Dermis microvascular lymphatic vessel endothelial cell (primary cell): ENCODE measurements at regions not wholly inside any gene's neighbourhood (a gene's known extent, or its start where the extent isn't known, plus 50 kb on each side); places are given as distances from the start of the nearest gene placed in this dataset.

Experiments
- DNase-seq, 2 donors: peaks; one replicate each; pipeline versions ENCODE4 v3.0.0 to v3.0.0-alpha.2; 2010; ENCODE audit warnings: low read depth in 2 of 2

- DNase-seq, result no peak
Measured at GRCh38 chr4:136112116-136112515, 1420.2 kb downstream of the PCDH18 start.

DNA sequence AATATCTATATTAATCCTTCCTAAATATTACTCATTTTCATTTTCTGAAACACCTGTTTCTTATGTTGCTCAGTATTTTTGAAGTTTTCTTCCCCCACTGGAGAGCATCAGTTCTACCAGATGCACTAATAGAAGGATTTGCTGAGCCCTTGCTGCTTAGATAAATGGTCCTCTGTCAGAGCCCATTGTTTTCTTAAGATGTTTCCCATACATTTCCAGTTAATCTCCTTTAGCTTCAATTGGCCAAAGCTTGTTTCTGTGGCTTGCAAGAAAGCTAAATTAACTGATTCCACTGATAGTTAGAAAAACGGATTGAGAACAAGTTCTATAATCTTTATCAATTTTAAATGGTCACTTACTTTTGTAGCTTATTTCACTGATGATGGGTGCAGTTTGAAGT, 1425.5 kb downstream of the PCDH18 start:
- DNase-seq, result no peak

GRCh38 chr4:136103616-136104015, 1428.7 kb downstream of the PCDH18 start:
- DNase-seq, result no peak

GRCh38 chr4:136097676-136098075, 1434.6 kb downstream of the PCDH18 start:
- no peak for DNase-seq

DNA sequence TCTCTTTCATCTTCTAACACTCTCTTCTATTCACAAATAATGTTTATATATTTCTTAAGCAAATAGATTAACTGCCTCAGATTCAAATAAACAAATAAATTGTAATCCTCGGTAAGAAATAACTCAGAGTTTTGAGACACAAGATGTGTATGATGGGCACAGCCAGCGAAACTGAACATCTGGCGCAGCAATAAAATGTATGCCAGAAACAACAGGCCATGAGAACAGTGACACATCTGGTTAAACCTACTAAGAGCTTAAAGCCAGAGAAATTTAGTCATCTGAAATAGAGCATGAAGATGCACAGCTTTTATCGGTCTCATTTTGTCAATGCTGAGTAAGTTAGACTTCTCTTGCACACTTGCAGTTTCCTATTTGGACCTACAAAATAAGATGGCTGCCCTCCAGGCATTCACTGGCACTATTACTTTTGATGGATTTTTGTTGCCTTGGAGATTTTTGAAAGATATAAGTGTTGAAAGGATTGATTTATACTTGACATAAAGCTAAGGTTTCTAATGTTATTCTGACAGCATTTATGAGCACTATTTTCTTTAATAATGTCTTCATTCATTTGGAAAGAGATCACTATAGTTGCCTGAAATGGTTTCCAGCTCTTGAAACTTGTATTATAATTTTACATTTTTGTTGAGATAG, 1444.0 kb downstream of the PCDH18 start:
- no peak for DNase-seq

GRCh38 chr4:136078976-136079375, 1453.3 kb downstream of the PCDH18 start:
- no peak for DNase-seq

DNA sequence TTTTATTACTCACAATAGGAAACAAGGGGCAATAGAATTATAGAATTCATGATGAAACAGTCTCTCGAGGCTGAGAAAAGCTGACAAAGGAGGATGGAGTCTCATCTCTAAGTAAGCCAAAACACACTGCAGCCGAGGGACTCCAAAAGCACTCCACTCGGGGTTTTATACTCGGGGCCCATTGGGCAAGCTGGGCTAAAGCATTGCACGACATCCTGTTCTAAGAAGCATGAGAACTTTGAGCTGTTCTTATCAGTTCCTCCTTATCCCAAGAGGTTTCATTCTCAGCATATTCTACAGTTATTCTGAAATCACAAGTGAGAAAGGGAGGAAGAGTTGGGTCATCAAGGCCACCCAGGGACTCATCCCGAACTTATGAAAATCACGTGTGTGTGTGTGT, 1475.5 kb downstream of the PCDH18 start:
- no peak for DNase-seq

- no peak for DNase-seq
Measured at GRCh38 chr4:136055360-136055759, 1476.9 kb downstream of the PCDH18 start.

DNA sequence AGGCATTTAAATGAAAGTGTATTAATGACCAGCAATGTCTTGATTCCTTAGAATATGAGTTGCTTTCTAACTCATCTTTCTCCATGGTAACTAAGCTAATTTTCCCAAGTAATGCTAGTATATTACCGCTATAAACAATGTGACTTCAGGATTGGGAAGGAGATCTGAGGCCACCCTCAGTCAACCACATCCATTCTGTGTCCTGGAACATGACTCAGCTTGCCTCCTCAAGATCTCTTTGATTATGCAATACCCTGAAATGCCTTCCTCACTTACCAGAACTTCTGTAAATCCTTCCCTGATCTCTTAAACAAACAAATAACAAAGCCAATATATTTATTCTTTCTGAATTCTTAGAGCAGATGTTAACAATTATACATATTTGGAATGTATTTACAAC, 1495.5 kb downstream of the PCDH18 start:
- DNase-seq, result no peak

DNA sequence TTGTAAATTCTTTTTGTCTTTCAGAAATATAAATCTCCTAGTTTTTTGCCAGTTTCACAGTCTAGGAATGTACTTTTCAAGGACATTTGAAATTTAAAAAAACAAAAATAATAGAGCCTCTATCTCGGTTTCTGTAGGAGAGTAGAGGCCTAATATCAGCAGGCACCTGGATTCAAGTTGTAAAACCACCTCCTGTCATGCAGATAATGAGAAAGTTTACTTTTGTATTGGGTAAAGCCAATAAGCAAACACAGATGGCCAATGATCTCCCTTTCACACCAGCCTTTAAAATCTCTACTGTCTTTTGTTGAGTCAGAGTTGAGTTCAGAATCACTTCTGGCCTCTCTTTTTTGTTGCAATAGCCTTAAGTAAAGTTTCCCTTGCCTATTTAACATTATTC, 1499.9 kb downstream of the PCDH18 start:
- no peak for DNase-seq

- no peak for DNase-seq
Measured at GRCh38 chr4:136025540-136025939, 1506.8 kb downstream of the PCDH18 start.

GRCh38 chr4:136017556-136017955, 1514.7 kb downstream of the PCDH18 start:
- DNase-seq, result no peak

- DNase-seq, result no peak
Measured at GRCh38 chr4:136012220-136012619, 1520.1 kb downstream of the PCDH18 start.

GRCh38 chr4:136009258-136009832, 1522.9 kb downstream of the PCDH18 start:
- DNase-seq, result no peak

GRCh38 chr4:136007991-136008390, 1524.3 kb downstream of the PCDH18 start:
- DNase-seq, result no peak

DNA sequence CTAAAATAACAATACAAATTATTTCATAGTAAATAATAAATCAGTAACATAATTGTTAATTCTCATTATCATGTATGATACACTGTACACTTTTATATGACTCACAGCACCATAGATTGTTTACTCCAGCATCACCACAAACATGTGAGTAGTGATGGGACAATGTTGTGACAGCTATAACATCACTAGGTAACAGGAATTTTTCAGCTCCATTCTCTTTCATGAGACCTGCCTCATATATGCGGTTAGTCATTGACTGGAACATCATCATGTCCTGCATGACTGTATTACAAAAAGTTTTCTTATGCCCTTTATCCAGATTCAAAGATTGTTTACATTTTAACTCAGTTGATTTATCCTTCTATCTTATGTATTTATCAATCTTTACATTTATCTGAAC, 1530.0 kb downstream of the PCDH18 start:
- DNase-seq, result no peak

DNA sequence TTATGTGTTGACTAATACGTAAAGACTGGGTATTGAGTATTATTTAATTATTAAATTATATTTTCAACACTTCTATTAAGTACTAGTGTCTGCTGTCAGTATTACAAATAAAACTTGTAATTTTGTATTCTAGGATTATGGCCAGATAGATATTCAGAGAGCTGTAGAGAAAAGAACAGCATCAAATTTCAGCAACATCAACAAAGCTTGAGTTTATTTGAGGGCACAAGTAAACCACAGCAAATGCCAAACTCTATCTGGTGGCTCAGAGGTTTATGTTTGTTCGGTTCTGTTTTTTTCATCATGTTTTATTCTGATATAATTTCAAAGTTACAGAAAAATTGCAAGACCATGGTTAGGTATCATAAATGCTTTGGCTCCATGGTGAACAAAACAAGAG, 1530.5 kb downstream of the PCDH18 start:
- no peak for DNase-seq

DNA sequence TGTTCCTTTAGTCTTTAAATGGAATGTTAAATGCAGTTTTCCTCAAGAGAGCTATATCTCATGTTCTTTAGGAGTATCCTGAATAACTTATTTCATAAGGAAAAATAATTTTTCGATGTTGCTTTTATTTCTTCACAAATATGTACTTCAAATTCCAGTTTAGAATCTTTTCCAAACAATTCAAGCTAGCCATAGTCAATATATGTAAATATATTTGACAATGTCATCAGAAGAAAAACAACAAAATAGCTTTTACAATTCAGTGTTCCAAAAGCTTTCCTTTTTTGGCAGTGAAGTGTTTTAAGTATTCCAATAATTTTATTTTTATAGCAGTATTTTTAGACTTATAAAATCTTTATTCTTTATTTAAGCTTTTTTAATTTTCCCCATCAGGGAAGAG, 1532.0 kb downstream of the PCDH18 start:
- DNase-seq, result no peak

DNA sequence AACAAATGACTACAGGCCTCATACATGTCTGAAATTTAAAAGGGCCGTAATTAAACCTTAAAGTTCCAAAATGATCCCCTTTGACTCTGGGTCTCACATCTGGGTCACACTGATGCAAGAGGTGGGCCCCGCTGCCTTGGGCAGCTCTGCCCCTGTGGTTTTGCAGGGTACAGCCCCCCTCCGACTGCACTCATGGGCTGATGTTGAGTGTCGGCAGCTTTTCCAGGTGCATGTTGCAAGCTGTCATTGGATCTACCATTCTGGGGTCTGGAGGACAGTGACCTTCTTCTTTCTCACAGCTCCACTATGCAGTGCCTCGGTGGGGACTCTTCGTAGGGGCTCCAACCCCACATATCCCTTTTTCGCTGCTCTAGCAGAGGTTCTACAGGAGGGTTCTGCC, 1537.9 kb downstream of the PCDH18 start:
- DNase-seq, result no peak

- no peak for DNase-seq
Measured at GRCh38 chr4:135976860-135977259, 1555.4 kb downstream of the PCDH18 start.

DNA sequence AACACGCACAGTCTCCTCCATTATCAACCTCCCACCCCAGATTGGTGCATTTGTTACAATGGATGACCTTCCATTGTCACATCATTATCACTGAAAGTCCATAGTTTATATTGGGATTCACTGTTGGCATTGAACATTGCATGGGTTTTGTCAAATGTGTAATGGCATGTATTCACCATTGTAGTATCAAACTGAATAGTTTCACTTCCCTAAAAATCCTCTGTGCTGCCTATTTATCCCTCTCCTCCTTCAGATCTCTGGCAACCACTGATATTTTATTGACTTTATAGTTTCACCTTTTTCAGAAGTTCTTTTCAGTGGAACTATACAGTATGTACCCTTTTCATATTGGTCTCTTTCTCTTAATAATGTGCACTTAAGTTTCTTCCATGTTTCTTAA, 1565.4 kb downstream of the PCDH18 start:
- DNase-seq, result no peak

DNA sequence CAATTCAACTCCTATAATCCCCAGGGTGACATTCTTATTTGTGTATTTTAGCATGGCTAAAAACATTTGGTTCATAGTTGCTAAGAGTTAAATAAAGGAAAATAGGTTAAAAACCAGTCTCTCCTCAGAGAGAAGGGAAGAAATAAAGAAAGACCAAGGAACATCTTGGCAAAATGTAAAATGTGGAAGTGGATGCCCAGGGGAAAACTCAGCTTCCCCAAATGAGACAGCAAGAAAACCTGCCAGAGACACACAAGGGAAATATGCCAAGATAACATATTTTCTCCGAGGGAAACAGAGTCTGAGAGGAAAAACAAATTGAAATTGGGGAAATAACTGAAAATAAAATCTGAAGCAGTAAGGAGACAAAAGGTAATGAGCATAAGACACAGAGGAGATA, 1569.3 kb downstream of the PCDH18 start:
- no peak for DNase-seq

DNA sequence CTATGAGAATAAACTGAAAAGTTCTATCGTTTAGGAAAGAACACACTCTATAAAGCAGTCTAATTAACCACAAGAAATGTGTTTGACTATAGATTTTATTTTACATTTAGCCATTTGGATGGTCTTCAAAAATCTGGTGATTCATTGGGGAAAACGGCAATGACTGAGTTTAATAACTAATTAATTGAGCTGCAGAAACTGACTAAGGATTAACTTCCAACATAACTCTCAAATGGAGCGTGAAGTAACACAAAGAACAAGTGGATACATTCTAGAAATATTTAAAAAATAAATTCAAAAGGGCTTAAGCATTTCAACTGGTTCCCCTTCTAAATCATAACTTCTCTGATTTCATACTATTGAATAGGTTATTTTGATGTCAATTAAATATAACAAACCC, 1582.4 kb downstream of the PCDH18 start:
- DNase-seq, result no peak

DNA sequence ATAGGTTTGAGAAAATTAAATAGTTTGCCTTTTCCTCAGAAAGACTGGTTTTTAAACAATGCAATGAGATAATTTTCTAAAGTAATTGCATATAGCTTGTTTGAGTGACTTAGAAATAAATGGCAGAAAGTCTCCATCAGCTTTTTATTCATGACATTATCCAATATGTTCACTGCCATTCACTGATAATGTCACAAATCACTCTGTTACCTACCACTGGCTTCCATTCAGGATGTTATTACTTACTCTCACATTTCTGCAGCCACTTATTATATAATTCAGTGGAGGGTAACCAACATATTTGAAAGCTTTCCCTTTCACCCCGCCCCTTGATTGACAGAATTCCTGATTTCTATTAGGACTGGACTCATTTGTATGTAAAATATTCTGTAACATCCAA, 1583.5 kb downstream of the PCDH18 start:
- no peak for DNase-seq
